Parathyroid adenoma (tissue), 2 donors: ENCODE measurements at regions not wholly inside any gene's neighbourhood (a gene's known extent, or its start where the extent isn't known, plus 50 kb on each side); places are given as distances from the start of the nearest gene placed in this dataset.
"Not testable (repeated sequence)": the region's sequence is repeated elsewhere in the genome, so short reads cannot be mapped to it uniquely, and the experiment has no call there.

Experiments used
- H2AFZ ChIP-seq: fragments of 300-600 bp; sonication (generic); one replicate; pipeline ENCODE4 v1.7.0; 2017; ENCODE audit warnings: antibody characterized with exemption, mild to moderate bottlenecking
- H3K27ac ChIP-seq: fragments of 300-600 bp; sonication (generic); one replicate; pipeline ENCODE4 v1.7.0; 2017
- H3K27me3 ChIP-seq: fragments of 300-600 bp; sonication (generic); one replicate; pipeline ENCODE4 v1.7.0; 2017; ENCODE audit warnings: low read length; ENCODE audit not compliant: control insufficient read depth, insufficient read depth
- H3K36me3 ChIP-seq: fragments of 300-600 bp; sonication (generic); one replicate; pipeline ENCODE4 v1.7.0; 2017; ENCODE audit warnings: low read length; ENCODE audit not compliant: control insufficient read depth, insufficient read depth
- H3K4me1 ChIP-seq: fragments of 300-600 bp; sonication (generic); one replicate; pipeline ENCODE4 v1.7.0; 2017; ENCODE audit warnings: control low read depth
- H3K4me2 ChIP-seq: fragments of 300-600 bp; sonication (generic); one replicate; pipeline ENCODE4 v1.7.0; 2017; ENCODE audit warnings: low read length
- H3K4me3 ChIP-seq: fragments of 300-600 bp; sonication (generic); one replicate; pipeline ENCODE4 v1.7.0; 2017; ENCODE audit warnings: low read depth, low read length
- H3K79me2 ChIP-seq: fragments of 300-600 bp; sonication (generic); one replicate; pipeline ENCODE4 v1.7.0; 2017; ENCODE audit warnings: control low read depth
- H3K9ac ChIP-seq: fragments of 300-600 bp; sonication (generic); one replicate; pipeline ENCODE4 v1.7.0; 2017; ENCODE audit warnings: mild to moderate bottlenecking
- H3K9me3 ChIP-seq: fragments of 300-600 bp; sonication (generic); one replicate; pipeline ENCODE4 v1.7.0; 2017; ENCODE audit warnings: low read length; ENCODE audit not compliant: control insufficient read depth
- TF ChIP-seq, protein P1 (sequence below): fragments of 300-600 bp; sonication (generic); IDR thresholded peaks from one replicate; pipeline ENCODE4 v1.7.0; 2017; ENCODE audit warnings: antibody characterized with exemption, mild to moderate bottlenecking
- donor health status: primary hyperparathyroidism.

DNA sequence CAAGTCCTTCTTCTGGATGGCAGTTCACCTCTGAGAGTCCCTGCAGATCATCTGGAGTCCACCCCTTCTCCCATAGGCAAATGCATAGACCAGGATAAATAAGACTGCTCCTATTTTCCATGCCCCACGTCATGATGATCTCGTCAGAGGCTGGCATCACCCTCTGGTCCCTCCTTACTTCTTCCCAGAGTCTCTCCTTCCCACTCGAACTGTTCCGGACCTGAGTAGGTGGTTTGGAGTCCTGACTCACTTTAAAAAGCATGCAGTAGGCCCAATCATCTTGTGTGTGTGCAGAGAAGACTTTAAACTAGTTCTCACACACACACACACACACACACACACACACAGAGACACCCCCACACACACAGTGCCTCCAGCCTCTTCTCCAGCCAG lies 72.0 kb downstream of the SOX9 start:
- Histone ChIP-seq H2AFZ (no peak overlapping the region), H3K9ac (no peak overlapping the region), H3K4me3 (no peak overlapping the region), H3K9me3 (no peaks in the 10 kb centered on the region), H3K4me1 (no peaks in the 10 kb centered on the region), H3K36me3 (no peaks in the 10 kb centered on the region), H3K79me2 (no peaks in the 10 kb centered on the region), H3K4me2 (no peak overlapping the region), H3K27me3 (no peaks in the 10 kb centered on the region), H3K27ac (no peak overlapping the region)
- TF ChIP-seq, protein P1, sequence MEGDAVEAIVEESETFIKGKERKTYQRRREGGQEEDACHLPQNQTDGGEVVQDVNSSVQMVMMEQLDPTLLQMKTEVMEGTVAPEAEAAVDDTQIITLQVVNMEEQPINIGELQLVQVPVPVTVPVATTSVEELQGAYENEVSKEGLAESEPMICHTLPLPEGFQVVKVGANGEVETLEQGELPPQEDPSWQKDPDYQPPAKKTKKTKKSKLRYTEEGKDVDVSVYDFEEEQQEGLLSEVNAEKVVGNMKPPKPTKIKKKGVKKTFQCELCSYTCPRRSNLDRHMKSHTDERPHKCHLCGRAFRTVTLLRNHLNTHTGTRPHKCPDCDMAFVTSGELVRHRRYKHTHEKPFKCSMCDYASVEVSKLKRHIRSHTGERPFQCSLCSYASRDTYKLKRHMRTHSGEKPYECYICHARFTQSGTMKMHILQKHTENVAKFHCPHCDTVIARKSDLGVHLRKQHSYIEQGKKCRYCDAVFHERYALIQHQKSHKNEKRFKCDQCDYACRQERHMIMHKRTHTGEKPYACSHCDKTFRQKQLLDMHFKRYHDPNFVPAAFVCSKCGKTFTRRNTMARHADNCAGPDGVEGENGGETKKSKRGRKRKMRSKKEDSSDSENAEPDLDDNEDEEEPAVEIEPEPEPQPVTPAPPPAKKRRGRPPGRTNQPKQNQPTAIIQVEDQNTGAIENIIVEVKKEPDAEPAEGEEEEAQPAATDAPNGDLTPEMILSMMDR = no peak

DNA sequence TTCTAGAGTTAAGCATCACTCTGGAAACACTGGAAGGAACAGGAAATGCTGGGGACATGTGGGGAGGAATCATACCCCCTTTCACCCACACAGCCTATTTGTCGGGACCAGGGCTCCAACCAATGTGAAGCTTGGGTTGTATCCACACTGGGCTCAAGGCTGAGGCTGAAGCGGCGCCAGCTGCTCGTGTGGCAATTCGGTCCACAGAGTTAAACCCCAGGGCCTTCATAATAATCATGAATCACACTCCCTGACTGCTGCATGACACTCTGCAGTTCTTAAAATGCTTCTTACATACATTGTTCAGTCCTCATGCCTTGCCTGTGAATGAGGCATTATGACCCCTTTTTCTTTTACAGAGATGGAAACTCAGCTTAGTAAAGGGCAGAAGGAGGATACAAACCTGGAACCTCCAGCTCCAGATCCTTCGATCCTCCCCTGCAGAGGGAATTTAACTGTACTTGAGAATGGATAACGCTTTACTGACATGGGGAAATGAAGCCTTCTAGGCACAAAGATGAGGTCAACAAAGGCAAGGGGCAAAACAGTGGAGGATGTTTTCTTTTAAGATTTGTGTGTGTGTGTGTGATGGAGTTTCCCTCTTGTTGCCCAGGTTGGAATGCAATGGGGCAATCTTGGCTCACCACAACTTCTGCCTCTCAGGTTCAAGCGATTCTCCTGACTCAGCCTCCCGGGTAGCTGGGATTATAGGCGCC lies 72.7 kb downstream of the SOX9 start:
- Histone ChIP-seq H3K9me3 (no peaks in the 10 kb centered on the region), H3K27ac (no peak overlapping the region), H3K36me3 (no peaks in the 10 kb centered on the region), H2AFZ (no peak overlapping the region), H3K4me2 (no peak overlapping the region), H3K27me3 (no peaks in the 10 kb centered on the region), H3K9ac (no peak overlapping the region), H3K4me1 (no peaks in the 10 kb centered on the region), H3K4me3 (no peak overlapping the region), H3K79me2 (no peaks in the 10 kb centered on the region)
- TF ChIP-seq, protein P1 = no peak

DNA sequence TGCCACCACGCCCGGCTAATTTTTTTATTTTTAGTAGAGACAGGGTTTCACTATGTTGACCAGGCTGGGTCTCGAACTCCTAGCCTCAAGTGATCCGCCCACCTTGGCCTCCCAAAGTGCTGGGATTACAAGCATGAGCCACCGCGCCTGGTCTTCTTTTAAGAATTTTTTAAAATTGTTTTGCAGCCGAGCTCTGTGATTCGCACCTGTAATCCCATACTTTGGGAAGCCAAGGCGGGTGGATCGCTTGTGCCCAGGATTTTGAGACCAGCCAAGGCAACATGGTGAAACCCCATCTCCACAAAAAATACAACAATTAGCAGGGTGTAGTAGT lies 73.3 kb downstream of the SOX9 start:
- not testable (repeated sequence) for H3K27ac ChIP-seq, H3K4me1 ChIP-seq, H3K4me2 ChIP-seq, H3K9me3 ChIP-seq, H3K9ac ChIP-seq, H3K36me3 ChIP-seq, H3K27me3 ChIP-seq, H3K4me3 ChIP-seq, H2AFZ ChIP-seq, H3K79me2 ChIP-seq

DNA sequence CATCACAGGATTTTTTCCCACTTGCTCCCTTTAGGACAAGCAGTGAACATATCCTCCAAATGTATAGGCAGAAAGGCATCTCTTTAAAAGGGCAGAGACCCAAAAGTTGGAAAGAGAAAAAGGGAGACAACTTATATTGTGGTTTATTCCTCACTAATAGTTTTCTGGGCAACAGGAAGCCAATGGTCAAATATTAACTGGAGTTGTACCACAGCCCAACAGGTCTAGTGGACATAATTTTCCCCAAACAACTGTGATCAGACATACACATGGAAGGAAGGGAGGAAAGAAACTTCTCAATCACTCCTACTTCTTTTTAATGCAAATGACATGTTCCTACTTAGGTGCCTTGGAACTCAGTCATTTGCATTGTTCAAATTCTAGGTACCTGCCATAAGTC lies 78.4 kb downstream of the SOX9 start:
- TF ChIP-seq, protein P1 = no peak
- no peak overlapping the region for H3K4me2 ChIP-seq
- no peak overlapping the region for H2AFZ ChIP-seq
- no peaks in the 10 kb centered on the region for H3K9me3 ChIP-seq
- no peaks in the 10 kb centered on the region for H3K4me1 ChIP-seq
- H3K27me3 ChIP-seq = no peaks in the 10 kb centered on the region
- no peaks in the 10 kb centered on the region for H3K79me2 ChIP-seq
- H3K27ac ChIP-seq = no peak overlapping the region
- no peak overlapping the region for H3K4me3 ChIP-seq
- no peaks in the 10 kb centered on the region for H3K36me3 ChIP-seq
- no peak overlapping the region for H3K9ac ChIP-seq

DNA sequence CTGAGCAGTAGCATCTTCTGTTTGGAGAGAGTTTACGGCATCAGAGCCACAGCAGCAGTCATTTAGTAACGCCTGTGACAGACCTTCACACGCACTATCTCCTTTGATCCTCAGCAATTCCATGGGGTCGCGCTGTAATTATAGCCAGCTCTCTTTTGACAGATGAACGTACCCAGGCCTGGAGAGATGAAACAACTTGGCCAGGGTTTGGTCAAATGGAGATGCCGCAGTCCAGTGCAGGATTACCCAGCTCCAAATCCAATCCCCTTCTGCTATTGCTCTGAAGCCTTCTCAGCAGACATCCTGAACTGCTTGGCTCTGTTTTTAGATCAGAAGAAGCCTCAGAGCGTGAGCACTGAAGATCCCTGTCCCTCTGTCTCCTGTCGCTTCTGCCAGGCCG lies 83.9 kb downstream of the SOX9 start:
- Histone ChIP-seq H3K27me3 (no peaks in the 10 kb centered on the region), H3K4me3 (no peak overlapping the region), H3K79me2 (no peaks in the 10 kb centered on the region), H3K4me2 (no peak overlapping the region), H3K4me1 (no peaks in the 10 kb centered on the region), H3K9ac (no peak overlapping the region), H2AFZ (no peak overlapping the region), H3K27ac (no peak overlapping the region), H3K36me3 (no peaks in the 10 kb centered on the region), H3K9me3 (no peaks in the 10 kb centered on the region)
- TF ChIP-seq, protein P1 = no peak
